ENCODE measurements at regions not wholly inside any gene's neighbourhood (a gene's known extent, or its start where the extent isn't known, plus 50 kb on each side); places are given as distances from the start of the nearest gene placed in this dataset.

DNA sequence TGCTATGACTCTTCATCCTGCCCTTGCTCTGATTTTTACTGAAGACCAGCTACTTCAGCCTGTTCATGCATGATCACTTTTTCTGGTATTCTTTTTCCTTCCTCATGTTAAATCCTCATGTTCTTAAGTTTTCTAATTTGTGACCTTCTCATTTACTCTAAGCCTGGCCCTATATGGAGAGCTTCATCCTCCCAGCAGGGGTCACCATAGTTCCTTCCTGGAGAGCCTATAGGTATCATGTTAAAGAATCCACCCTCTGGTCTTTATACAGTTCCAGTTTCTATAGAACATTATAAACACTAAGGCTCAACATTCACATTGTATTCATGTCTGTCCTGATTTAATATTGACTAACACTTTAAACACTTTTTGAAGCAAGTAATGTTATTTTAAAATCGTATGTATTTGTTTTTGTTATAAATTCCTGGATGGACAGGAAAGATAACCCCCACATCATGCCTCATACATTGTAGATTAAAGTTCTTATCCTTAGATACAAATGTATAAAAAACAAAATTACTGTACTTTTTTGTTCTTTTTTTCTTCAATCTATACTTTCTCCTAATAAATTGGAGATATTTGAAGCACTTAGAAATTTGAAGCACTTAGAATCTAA, 53.8 kb upstream of the OTUD4 start:
- FAIRE-seq = peak; percentile 91
- ChIA-PET SMC1A (ENCODE audit: uncharacterized antibody, unreplicated experiment) (interaction anchor here (0.5 to 5.3 kb wide), 28 partner anchors 13 to 1721 kb away, joined by 3 to 83 read pairs (median 3); partner anchors contain the start of gene OTUD4), CTCF (interaction anchor here (0.6 to 7.3 kb wide), 34 partner anchors 11 to 1846 kb away, joined by 3 to 139 read pairs (median 3); no protein-coding TSS in a partner anchor), POLR2A (interaction anchor here (0.7 kb wide), 1 partner anchor 384 kb away, joined by 6 read pairs; no protein-coding TSS in a partner anchor), RAD21 (ENCODE audit: unreplicated experiment) (interaction anchor here (0.6 to 4.5 kb wide), 25 partner anchors 9 to 1849 kb away, joined by 3 to 54 read pairs (median 3); no protein-coding TSS in a partner anchor)
- in situ Hi-C loops (cut with MboI) = loop anchor here (5.0 kb wide), 1 partner anchor 383 kb away; the partner anchor contains the start of gene MMAA
- TF ChIP-seq SMC3 (IDR thresholded peaks at IDR 0.05; ENCODE audit: borderline replicate concordance, low read length) = peak; percentile 98
- TF ChIP-seq HSF1 (IDR thresholded peaks at IDR 0.05; ENCODE audit: low read depth, low read length) = no peak
- TF ChIP-seq, protein P1, sequence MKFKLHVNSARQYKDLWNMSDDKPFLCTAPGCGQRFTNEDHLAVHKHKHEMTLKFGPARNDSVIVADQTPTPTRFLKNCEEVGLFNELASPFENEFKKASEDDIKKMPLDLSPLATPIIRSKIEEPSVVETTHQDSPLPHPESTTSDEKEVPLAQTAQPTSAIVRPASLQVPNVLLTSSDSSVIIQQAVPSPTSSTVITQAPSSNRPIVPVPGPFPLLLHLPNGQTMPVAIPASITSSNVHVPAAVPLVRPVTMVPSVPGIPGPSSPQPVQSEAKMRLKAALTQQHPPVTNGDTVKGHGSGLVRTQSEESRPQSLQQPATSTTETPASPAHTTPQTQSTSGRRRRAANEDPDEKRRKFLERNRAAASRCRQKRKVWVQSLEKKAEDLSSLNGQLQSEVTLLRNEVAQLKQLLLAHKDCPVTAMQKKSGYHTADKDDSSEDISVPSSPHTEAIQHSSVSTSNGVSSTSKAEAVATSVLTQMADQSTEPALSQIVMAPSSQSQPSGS (IDR thresholded peaks at IDR 0.05; ENCODE audit: low read length) = no peak
- TF ChIP-seq, protein P2, sequence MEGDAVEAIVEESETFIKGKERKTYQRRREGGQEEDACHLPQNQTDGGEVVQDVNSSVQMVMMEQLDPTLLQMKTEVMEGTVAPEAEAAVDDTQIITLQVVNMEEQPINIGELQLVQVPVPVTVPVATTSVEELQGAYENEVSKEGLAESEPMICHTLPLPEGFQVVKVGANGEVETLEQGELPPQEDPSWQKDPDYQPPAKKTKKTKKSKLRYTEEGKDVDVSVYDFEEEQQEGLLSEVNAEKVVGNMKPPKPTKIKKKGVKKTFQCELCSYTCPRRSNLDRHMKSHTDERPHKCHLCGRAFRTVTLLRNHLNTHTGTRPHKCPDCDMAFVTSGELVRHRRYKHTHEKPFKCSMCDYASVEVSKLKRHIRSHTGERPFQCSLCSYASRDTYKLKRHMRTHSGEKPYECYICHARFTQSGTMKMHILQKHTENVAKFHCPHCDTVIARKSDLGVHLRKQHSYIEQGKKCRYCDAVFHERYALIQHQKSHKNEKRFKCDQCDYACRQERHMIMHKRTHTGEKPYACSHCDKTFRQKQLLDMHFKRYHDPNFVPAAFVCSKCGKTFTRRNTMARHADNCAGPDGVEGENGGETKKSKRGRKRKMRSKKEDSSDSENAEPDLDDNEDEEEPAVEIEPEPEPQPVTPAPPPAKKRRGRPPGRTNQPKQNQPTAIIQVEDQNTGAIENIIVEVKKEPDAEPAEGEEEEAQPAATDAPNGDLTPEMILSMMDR (IDR thresholded peaks at IDR 0.05 in 2 of 3, conservative IDR thresholded peaks at IDR 0.05 in 1 of 3; ENCODE audit: control insufficient read depth in 2 of 3, extremely low read depth in 1 of 3, insufficient read depth in 1 of 3, low read depth in 3 of 3, low read length in 3 of 3) = peak; percentile 84 to 93 (median 84)
- 0 out of 2 replicates have a peak, but pooled peaks have one; percentile 17 for TF ChIP-seq RUNX3 (IDR thresholded peaks at IDR 0.05; ENCODE audit: low read length)
- TF ChIP-seq YY1 (IDR thresholded peaks at IDR 0.05; ENCODE audit: low read depth, low read length) = 0 out of 2 replicates have a peak, but pooled peaks have one; percentile 31
- TF ChIP-seq NFIC (IDR thresholded peaks at IDR 0.05; ENCODE audit: low read depth, low read length) = 0 out of 2 replicates have a peak, but pooled peaks have one; percentile 13
- TF ChIP-seq SRF (IDR thresholded peaks at IDR 0.05; ENCODE audit: low read depth in 2 of 2, low read length in 2 of 2) = 0 out of 4 replicates have a peak, but pooled peaks of 1 of the 2 experiments have one; percentile 17
- TF ChIP-seq KAT2A (conservative IDR thresholded peaks at IDR 0.05; ENCODE audit: control insufficient read depth, low read depth, low read length) = no peak
- peak; percentile 100 for TF ChIP-seq RAD21 (IDR thresholded peaks at IDR 0.05; ENCODE audit: insufficient read depth, low read depth, low read length)
- TF ChIP-seq FOXM1 (IDR thresholded peaks at IDR 0.05; ENCODE audit: low read depth, low read length) = peak; percentile 84
- TF ChIP-seq NBN (IDR thresholded peaks at IDR 0.05) = no peak
- TF ChIP-seq MEF2A (IDR thresholded peaks at IDR 0.05; ENCODE audit: insufficient read depth, low read depth, low read length) = 0 out of 2 replicates have a peak, but pooled peaks have one; percentile 41
- BruUV-seq (replicated peaks) = no TSS peak
- no peak overlapping the region for H3K9ac ChIP-seq (ENCODE audit: control insufficient read depth, insufficient read depth, low read length)
- H3K27ac ChIP-seq (ENCODE audit: control insufficient read depth, insufficient read depth) = no peak overlapping the region
- no peaks in the 10 kb centered on the region for H4K20me1 ChIP-seq (ENCODE audit: control insufficient read depth, insufficient read depth)
- no peaks in the 10 kb centered on the region for H3K36me3 ChIP-seq (ENCODE audit: control insufficient read depth in 2 of 2, insufficient read depth in 2 of 2, low read length in 1 of 2)
- no peak overlapping the region for H3K4me3 ChIP-seq
- DNase-seq (ENCODE audit: low read depth, low spot score) = peak; percentile 49
- H3K9me3 ChIP-seq (replicated peaks; ENCODE audit: control insufficient read depth, insufficient read depth, low read length) = no peaks in the 10 kb centered on the region; the same call in 2 of the 3 replicates
- 4% methylated on average over 1 of the region's 1 CpG for WGBS (ENCODE audit: insufficient coverage, insufficient replicate concordance, low lambda C conversion rate, missing lambda C conversion rate)
- intact Hi-C loops (cut with micrococcal nuclease; ENCODE audit: unreplicated experiment) = loop anchor here (1.0 to 10.0 kb wide), 5 partner anchors 80 to 1059 kb away; no protein-coding TSS in a partner anchor
- no peak overlapping the region for H3K4me2 ChIP-seq (ENCODE audit: control insufficient read depth, insufficient read depth)
- H3K4me1 ChIP-seq (ENCODE audit: control insufficient read depth, insufficient read depth, low read length) = no peaks in the 10 kb centered on the region
- peak; percentile 100 for ATAC-seq
- H2AFZ ChIP-seq (ENCODE audit: control insufficient read depth, low read depth, low read length) = peak overlapping the region; percentile 9; the same call in 1 of the 2 replicates
- H3K79me2 ChIP-seq (ENCODE audit: control insufficient read depth, insufficient read depth, low read length) = no peaks in the 10 kb centered on the region
- H3K27me3 ChIP-seq (replicated peaks in 1 of 2; ENCODE audit: control insufficient read depth in 2 of 2, insufficient read depth in 2 of 2, low read length in 1 of 2) = no peaks in the 10 kb centered on the region

All from GM12878 (cell line).